ENCODE measurements at regions not wholly inside any gene's neighbourhood (a gene's known extent, or its start where the extent isn't known, plus 50 kb on each side); places are given as distances from the start of the nearest gene placed in this dataset.

GRCh38 chr5:126723643-126724042, 53.3 kb upstream of the LMNB1 start:
- DNase-seq, result no peak
- Histone ChIP-seq H3K27ac (no peak overlapping the region), H3K9me3 (replicated peaks in 1 of 3) (no peaks in the 10 kb centered on the region), H3K36me3 (replicated peaks in 1 of 2) (no peaks in the 10 kb centered on the region), H3K4me3 (no peak overlapping the region), H3K4me1 (replicated peaks in 1 of 2) (no peaks in the 10 kb centered on the region), H3K27me3 (no peaks in the 10 kb centered on the region)
- WGBS, 4 donors, result 65 to 79% (median 70%) methylated on average over 2 of the region's 2 CpGs
- intact Hi-C loops (cut with DNase I), result no loop called here
- TF ChIP-seq CTCF (IDR thresholded peaks at IDR 0.05) (no peak), POLR2A (IDR thresholded peaks at IDR 0.05) (no peak)
